HFF-Myc (cell line): ENCODE measurements at regions not wholly inside any gene's neighbourhood (a gene's known extent, or its start where the extent isn't known, plus 50 kb on each side); places are given as distances from the start of the nearest gene placed in this dataset.

Experiments
- DNase-seq: peaks from one replicate; pipeline ENCODE4 v3.0.0-alpha.2; 2011; ENCODE audit warnings: low read depth; ENCODE audit errors: extremely low read depth
- H3K4me3 ChIP-seq: replicated peaks from 2 replicates; pipeline ENCODE4 v1.5.1; 2011; ENCODE audit warnings: low read depth, mild to moderate bottlenecking, control low read depth, low read length
- TF ChIP-seq, protein P1 (sequence below): IDR thresholded peaks from 2 replicates; pipeline ENCODE4 v1.5.1; 2012; ENCODE audit warnings: mild to moderate bottlenecking, low read depth, low read length, control low read depth; ENCODE audit errors: missing control alignments

DNA sequence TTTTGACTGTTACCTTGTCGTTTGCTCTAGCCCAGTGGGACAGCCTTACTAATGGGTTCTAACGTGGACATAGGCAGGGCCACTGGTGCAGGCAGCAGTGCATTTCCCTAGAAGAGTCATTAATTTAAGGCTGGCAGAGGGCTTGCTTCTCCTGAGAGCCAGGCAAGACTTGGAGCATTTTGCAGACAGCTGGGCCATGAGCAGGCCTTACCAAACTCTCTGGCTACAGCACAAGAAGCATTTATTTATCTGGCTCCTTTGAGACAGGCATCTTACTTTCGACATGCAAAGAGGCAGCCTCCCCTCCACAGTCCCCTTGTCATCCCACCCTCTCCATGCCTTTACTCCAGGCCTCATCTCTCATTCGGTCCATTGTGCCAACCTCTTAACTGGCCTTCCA lies 139.9 kb downstream of the CSNK2A3 start:
- H3K4me3 ChIP-seq: no peak overlapping the region
- TF ChIP-seq, protein P1, sequence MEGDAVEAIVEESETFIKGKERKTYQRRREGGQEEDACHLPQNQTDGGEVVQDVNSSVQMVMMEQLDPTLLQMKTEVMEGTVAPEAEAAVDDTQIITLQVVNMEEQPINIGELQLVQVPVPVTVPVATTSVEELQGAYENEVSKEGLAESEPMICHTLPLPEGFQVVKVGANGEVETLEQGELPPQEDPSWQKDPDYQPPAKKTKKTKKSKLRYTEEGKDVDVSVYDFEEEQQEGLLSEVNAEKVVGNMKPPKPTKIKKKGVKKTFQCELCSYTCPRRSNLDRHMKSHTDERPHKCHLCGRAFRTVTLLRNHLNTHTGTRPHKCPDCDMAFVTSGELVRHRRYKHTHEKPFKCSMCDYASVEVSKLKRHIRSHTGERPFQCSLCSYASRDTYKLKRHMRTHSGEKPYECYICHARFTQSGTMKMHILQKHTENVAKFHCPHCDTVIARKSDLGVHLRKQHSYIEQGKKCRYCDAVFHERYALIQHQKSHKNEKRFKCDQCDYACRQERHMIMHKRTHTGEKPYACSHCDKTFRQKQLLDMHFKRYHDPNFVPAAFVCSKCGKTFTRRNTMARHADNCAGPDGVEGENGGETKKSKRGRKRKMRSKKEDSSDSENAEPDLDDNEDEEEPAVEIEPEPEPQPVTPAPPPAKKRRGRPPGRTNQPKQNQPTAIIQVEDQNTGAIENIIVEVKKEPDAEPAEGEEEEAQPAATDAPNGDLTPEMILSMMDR: no peak
- no peak for DNase-seq

DNA sequence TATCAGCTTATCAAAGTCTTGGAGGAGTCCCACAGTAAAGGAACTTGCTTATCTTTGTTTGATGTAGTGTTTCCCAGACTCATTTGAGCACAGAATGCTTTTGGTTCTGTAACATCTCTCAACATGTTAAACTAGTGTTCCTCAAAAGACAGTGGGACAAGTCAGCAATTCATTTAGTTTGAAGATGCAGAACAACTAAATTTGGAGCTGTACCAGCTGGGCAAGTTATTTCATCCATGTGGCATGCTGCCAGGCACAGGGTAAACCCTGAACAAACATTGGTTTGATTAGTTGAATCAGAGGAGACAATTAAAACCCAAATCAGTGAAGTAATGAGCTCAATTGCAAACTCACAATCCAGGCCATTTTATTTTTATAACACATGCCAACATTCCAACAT lies 141.2 kb downstream of the CSNK2A3 start:
- no peak overlapping the region for H3K4me3 ChIP-seq
- TF ChIP-seq, protein P1: no peak
- DNase-seq: no peak

DNA sequence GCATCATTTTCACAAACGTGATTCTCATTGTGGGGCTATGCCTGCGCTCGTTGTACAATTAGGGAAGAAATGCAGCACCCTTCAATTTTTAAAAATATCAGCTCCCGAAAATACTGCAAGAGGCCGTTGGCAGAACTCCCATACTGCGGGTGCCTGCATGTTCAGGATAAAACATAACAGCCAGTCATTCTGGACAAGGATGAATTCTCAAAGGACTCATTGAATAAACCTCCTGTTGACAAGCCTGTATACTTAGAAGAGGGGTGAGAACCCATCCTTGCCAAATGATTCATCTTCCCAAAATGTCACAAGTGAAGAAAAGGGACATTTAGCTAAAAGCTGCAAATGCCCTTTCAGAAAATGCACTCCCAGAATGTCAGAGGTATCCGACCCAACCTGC lies 141.9 kb downstream of the CSNK2A3 start:
- no peak for DNase-seq
- no peak overlapping the region for H3K4me3 ChIP-seq
- TF ChIP-seq, protein P1: no peak

DNA sequence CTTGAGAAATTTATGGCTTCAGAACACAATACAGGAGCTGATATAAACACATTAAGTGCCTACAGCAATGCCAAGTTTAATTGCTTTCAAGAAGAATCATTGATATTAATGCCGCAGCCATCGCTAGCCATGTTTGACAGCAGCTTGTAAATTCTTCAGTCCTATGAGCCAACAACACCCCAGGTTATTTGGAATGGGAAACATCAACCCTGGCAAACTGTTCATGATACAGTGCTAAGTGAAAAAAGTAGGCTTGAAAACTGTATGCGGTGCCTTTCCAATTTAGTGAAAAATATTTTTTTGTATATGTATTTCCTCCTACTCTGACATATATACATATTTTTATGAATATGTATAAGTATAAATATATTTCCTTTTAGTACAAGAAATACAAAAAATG lies 142.6 kb downstream of the CSNK2A3 start:
- TF ChIP-seq, protein P1: no peak
- no peak for DNase-seq
- no peak overlapping the region for H3K4me3 ChIP-seq

DNA sequence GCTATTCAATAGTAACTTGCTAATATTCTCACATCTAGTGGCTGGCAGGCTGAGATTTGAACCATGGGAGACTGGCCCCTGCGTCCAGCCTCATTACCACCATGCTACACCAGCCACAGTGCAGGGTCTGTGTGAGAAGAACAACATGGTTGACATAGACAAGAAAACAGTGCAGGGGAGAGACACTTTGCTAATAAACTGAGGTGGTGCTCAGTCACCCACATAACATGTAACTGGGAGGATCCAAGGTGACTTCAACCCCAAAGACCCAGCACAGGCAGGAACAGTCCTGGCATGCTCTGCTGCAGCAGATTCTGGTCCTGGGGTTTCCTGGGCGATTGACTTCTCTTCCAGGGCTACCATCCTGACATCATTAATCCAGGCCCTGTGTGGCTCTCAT lies 143.1 kb downstream of the CSNK2A3 start:
- TF ChIP-seq, protein P1: no peak
- DNase-seq: no peak

DNA sequence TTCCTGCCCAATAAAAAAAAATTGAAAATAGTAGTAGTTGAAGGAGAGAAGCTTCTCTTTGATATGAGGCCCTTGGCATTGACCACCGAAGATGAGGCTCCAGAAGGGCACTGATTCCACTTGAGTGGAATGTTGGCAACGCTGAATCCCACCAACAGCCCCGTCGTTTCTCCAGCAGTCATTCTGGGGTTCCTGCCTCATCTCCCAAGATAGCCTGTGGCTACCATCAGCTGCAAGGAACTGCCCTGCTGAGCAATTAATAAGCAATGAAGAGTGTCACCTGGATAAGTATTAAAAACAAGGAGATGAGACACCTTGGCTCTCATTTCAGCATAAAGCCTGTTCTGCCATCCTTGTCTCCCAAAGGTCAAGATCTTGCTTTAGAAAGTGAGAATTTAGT lies 144.1 kb downstream of the CSNK2A3 start:
- no peak overlapping the region for H3K4me3 ChIP-seq
- no peak for DNase-seq
- TF ChIP-seq, protein P1: no peak

More for the DNA sequence above, 143.1 kb downstream of the CSNK2A3 start:
- H3K4me3 ChIP-seq: no peak overlapping the region

DNA sequence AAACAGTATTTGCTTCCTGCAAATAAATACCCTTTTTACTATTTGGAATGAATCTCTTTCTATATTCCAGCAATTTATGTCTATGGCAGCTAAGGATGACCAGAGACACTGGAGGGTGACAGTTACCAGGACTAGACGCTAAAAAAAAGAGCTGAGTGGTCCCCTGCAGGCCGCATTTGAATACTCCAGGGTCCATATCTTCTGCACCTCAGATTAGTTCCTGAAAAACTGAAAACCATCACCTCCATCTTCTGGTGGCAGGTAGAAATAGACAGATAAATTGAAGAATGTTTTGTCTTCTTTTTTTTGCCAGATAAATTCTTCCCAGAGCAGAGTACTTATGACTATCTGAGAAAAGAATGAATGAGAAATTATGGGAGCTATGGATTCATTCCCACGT lies 145.6 kb downstream of the CSNK2A3 start:
- TF ChIP-seq, protein P1: no peak
- no peak for DNase-seq
- H3K4me3 ChIP-seq: no peak overlapping the region
